ENCODE measurements at regions not wholly inside any gene's neighbourhood (a gene's known extent, or its start where the extent isn't known, plus 50 kb on each side); places are given as distances from the start of the nearest gene placed in this dataset.

DNA sequence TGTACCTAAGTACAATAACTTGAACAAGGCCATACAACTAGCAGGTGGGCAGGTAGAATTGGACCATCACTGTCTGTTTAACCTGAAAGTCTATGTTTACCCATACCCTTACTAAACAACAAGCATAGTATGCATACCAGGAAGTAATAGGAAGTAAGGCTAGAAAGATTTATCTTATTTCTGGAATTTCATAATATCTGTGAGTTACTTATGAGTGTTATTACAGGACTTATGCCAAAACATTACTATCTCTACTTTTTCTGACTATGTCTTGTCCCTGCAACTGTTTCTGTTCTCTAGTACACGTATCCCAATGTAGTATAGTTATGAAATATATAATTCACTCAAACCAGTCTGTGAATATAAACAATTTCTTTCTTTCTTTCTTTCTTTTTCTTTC, 1400.8 kb upstream of the TENM4 start:
- TF ChIP-seq CTCF (conservative IDR thresholded peaks at IDR 0.05 in 1 of 2, IDR thresholded peaks at IDR 0.05 in 1 of 2; ENCODE audit: extremely low read depth in 1 of 2, insufficient read depth in 1 of 2, low read depth in 1 of 2, low read length in 2 of 2) (no peak), EZH2 (IDR thresholded peaks at IDR 0.05; ENCODE audit: borderline replicate concordance, low read length) (no peak)

Data from mammary epithelial cell (primary cell).